T-helper 17 cell (primary cell): ENCODE measurements at regions not wholly inside any gene's neighbourhood (a gene's known extent, or its start where the extent isn't known, plus 50 kb on each side); places are given as distances from the start of the nearest gene placed in this dataset.
"Not testable (repeated sequence)": the region's sequence is repeated elsewhere in the genome, so short reads cannot be mapped to it uniquely, and the experiment has no call there.

Experiments
- ATAC-seq: fragments of 150-1000 bp; cut with Tn5 transposase; 2 replicates; pipeline ENCODE4 v1.10.0; 2021; ENCODE audit warnings: mild to moderate bottlenecking, moderate library complexity
- DNase-seq, 3 donors: peaks; one replicate each; pipeline versions ENCODE4 v3.0.0 to v3.0.0-alpha.2; 2020 to 2021
- H3K9me3 ChIP-seq: one replicate; pipeline ENCODE4 v1.7.0; 2013; ENCODE audit warnings: low read length, mild to moderate bottlenecking; ENCODE audit not compliant: control insufficient read depth, poor library complexity, severe bottlenecking
- H3K27ac Mint-ChIP-seq: one replicate; pipeline ENCODE4 v1.8.0; 2022; ENCODE audit warnings: mild to moderate bottlenecking, moderate library complexity, mixed read lengths
- H3K27me3 Mint-ChIP-seq: one replicate; pipeline ENCODE4 v1.8.0; 2022; ENCODE audit warnings: mixed read lengths
- H3K36me3 Mint-ChIP-seq: one replicate; pipeline ENCODE4 v1.8.0; 2022; ENCODE audit warnings: low read depth, mixed read lengths
- H3K4me1 Mint-ChIP-seq: one replicate; pipeline ENCODE4 v1.8.0; 2022; ENCODE audit warnings: mild to moderate bottlenecking, mixed read lengths
- H3K4me3 Mint-ChIP-seq: one replicate; pipeline ENCODE4 v1.8.0; 2022; ENCODE audit warnings: mild to moderate bottlenecking, moderate library complexity, mixed read lengths

GRCh38 chr10:61818251-61818650, 83.2 kb upstream of the ARID5B start:
- H3K27ac Mint-ChIP-seq, H3K27me3 Mint-ChIP-seq, H3K9me3 ChIP-seq, ATAC-seq, H3K4me3 Mint-ChIP-seq, H3K36me3 Mint-ChIP-seq, H3K4me1 Mint-ChIP-seq, DNase-seq: not testable (repeated sequence)

DNA sequence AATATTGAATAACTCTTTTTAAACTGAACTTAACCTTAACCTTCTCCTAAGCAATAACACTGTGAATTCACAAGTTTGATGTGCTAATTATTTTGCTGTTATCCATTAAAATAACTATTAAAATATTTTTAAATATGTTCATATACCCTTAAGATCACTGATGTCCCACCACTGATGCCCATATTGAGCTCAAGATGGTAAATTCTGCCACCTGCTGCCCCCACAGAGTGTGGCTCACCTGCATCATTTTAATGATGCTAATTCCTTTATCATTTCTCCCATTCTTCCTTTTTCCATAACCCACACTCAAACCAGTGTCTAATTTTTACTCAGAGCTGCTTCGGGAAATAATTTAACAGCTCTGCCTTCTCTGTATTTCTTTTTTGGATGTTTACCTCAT, 82.3 kb upstream of the ARID5B start:
- no peak overlapping the region for H3K4me3 Mint-ChIP-seq
- H3K9me3 ChIP-seq, result no peaks in the 10 kb centered on the region
- H3K4me1 Mint-ChIP-seq, result no peaks in the 10 kb centered on the region
- peaks cover 4% of the 10 kb centered on the region for H3K27me3 Mint-ChIP-seq
- no peak for ATAC-seq
- no peaks in the 10 kb centered on the region for H3K36me3 Mint-ChIP-seq
- no peak overlapping the region for H3K27ac Mint-ChIP-seq
- DNase-seq, result no peak

GRCh38 chr10:61821153-61821552, 80.3 kb upstream of the ARID5B start:
- Mint-ChIP-seq H3K4me1 (no peaks in the 10 kb centered on the region), H3K27me3 (peaks cover 8% of the 10 kb centered on the region), H3K27ac (no peak overlapping the region), H3K36me3 (no peaks in the 10 kb centered on the region), H3K4me3 (no peak overlapping the region)
- DNase-seq (no peak), ATAC-seq (no peak)
- H3K9me3 ChIP-seq, result no peaks in the 10 kb centered on the region

GRCh38 chr10:61821693-61822092, 79.8 kb upstream of the ARID5B start:
- H3K27me3 Mint-ChIP-seq, result peaks cover 9% of the 10 kb centered on the region
- no peaks in the 10 kb centered on the region for H3K9me3 ChIP-seq
- no peak for DNase-seq
- no peaks in the 10 kb centered on the region for H3K4me1 Mint-ChIP-seq
- H3K36me3 Mint-ChIP-seq, result no peaks in the 10 kb centered on the region
- no peak for ATAC-seq
- no peak overlapping the region for H3K4me3 Mint-ChIP-seq
- no peak overlapping the region for H3K27ac Mint-ChIP-seq

DNA sequence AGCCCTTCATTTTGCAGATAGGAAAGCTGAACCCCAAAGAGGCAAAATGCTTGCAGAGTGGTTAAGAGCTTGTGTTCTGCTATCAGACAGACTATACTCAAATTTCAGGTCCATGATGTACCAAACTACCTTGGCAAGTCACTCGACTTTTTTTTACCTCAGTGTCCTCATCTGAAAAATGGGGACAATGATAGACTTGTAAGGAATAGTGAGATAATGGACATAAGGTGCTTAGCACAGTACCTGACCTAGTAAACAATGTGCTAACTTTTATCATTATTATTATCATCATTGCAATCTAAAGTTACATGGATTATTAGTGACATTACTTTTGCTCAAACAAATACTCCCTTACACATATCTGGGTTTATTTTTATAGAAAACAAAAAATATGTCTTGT, 79.4 kb upstream of the ARID5B start:
- Mint-ChIP-seq H3K27ac (no peak overlapping the region), H3K4me1 (no peaks in the 10 kb centered on the region), H3K27me3 (peaks cover 9% of the 10 kb centered on the region), H3K4me3 (no peak overlapping the region), H3K36me3 (no peaks in the 10 kb centered on the region)
- no peaks in the 10 kb centered on the region for H3K9me3 ChIP-seq
- no peak for DNase-seq
- no peak for ATAC-seq

GRCh38 chr10:61822781-61823230, 78.7 kb upstream of the ARID5B start:
- H3K4me3 Mint-ChIP-seq, result no peak overlapping the region
- no peaks in the 10 kb centered on the region for H3K4me1 Mint-ChIP-seq
- H3K27me3 Mint-ChIP-seq, result peaks cover 9% of the 10 kb centered on the region
- H3K27ac Mint-ChIP-seq, result no peak overlapping the region
- ATAC-seq, result no peak
- H3K9me3 ChIP-seq, result no peaks in the 10 kb centered on the region
- no peaks in the 10 kb centered on the region for H3K36me3 Mint-ChIP-seq
- DNase-seq, result no peak

GRCh38 chr10:61825001-61825400, 76.5 kb upstream of the ARID5B start:
- no peaks in the 10 kb centered on the region for H3K9me3 ChIP-seq
- Mint-ChIP-seq H3K27ac (no peak overlapping the region), H3K4me1 (no peaks in the 10 kb centered on the region), H3K36me3 (no peaks in the 10 kb centered on the region), H3K27me3 (peaks cover 5% of the 10 kb centered on the region), H3K4me3 (no peak overlapping the region)
- DNase-seq (no peak), ATAC-seq (no peak)

GRCh38 chr10:61825628-61826027, 75.9 kb upstream of the ARID5B start:
- Mint-ChIP-seq H3K4me3 (no peak overlapping the region), H3K27ac (no peak overlapping the region), H3K36me3 (no peaks in the 10 kb centered on the region), H3K27me3 (peaks cover 5% of the 10 kb centered on the region), H3K4me1 (no peaks in the 10 kb centered on the region)
- H3K9me3 ChIP-seq, result no peaks in the 10 kb centered on the region
- ATAC-seq (no peak), DNase-seq (no peak)

- no peak overlapping the region for H3K27ac Mint-ChIP-seq
- no peaks in the 10 kb centered on the region for H3K36me3 Mint-ChIP-seq
- DNase-seq, result no peak
- H3K4me3 Mint-ChIP-seq, result no peak overlapping the region
- H3K27me3 Mint-ChIP-seq, result peaks cover 5% of the 10 kb centered on the region
- H3K4me1 Mint-ChIP-seq, result no peaks in the 10 kb centered on the region
- ATAC-seq, result no peak
- H3K9me3 ChIP-seq, result no peaks in the 10 kb centered on the region
Observed at GRCh38 chr10:61828034-61828433, 73.5 kb upstream of the ARID5B start.

GRCh38 chr10:61828788-61829187, 72.7 kb upstream of the ARID5B start:
- H3K4me1 Mint-ChIP-seq, result no peaks in the 10 kb centered on the region
- no peak overlapping the region for H3K27ac Mint-ChIP-seq
- H3K4me3 Mint-ChIP-seq, result no peak overlapping the region
- H3K9me3 ChIP-seq, result no peaks in the 10 kb centered on the region
- no peak for ATAC-seq
- no peak for DNase-seq
- H3K36me3 Mint-ChIP-seq, result no peaks in the 10 kb centered on the region
- peaks cover 5% of the 10 kb centered on the region for H3K27me3 Mint-ChIP-seq

DNA sequence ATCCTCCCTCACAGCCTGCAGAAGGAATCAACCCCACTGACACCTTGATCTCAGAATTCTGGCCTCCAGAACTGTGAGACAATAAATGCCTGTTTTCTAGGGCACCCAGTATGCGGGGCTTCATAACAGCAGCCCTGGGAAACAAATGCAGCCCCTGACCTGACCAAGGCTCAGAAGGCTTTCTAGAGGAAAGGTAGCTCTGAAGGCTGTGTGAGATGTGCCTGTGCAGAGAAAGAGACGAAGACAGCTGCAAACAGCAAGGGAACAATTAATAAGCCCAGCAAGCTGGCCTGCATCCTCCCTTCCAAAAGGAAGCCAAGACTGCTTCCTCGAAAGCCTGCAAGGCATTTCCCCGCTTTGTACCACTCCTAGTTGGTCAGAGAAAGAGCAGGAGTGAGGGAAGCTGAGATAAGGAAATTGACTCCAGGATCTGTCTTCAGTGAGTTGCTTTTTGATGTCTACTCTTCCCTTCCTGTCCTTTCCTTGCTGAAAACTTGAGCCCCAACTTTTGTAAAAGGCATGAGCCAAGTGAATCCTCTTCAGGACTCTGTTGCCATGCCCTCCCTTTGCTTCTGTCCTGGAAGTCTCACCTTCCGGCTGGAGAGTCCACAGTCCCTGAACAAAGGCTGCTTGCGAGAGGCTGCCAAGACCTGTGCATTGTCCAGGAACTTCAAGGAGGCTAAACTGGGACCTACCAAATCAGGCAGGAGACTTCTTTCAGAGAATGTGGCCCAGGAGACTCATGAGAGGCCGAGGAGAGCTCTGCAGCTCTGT, 71.2 kb upstream of the ARID5B start:
- no peaks in the 10 kb centered on the region for H3K36me3 Mint-ChIP-seq
- no peaks in the 10 kb centered on the region for H3K9me3 ChIP-seq
- ATAC-seq (no peak), DNase-seq (no peak)
- peaks cover 4% of the 10 kb centered on the region for H3K4me1 Mint-ChIP-seq
- H3K27me3 Mint-ChIP-seq, result peaks cover 10% of the 10 kb centered on the region
- H3K27ac Mint-ChIP-seq, result no peak overlapping the region
- no peak overlapping the region for H3K4me3 Mint-ChIP-seq

DNA sequence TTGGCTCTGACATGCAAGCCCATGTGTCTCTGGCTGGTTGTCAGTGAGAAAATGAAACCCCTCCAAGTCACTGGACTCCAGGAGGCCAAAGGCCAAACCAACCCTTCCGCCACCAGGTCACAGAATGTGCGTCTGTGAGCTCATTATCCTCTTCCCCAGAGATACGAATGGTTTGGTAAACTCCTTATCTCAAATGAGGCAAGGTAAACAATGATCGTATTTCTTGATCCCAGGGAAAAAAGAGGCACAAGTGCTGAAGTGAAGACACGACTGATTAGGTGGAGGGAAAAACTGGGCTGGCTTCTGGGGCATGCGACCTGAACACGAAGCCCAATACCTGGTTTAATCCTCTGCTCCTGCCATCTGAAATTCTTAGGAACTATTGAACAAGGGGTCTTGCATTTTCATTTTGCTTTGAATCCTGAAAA, 70.6 kb upstream of the ARID5B start:
- no peak overlapping the region for H3K27ac Mint-ChIP-seq

GRCh38 chr10:61832866-61833481, 68.5 kb upstream of the ARID5B start:
- H3K4me1 Mint-ChIP-seq, result peaks cover 4% of the 10 kb centered on the region
- H3K27ac Mint-ChIP-seq, result no peak overlapping the region
- no peak for DNase-seq
- H3K27me3 Mint-ChIP-seq, result peaks cover 6% of the 10 kb centered on the region
- ATAC-seq, result no peak
- H3K36me3 Mint-ChIP-seq, result no peaks in the 10 kb centered on the region
- H3K9me3 ChIP-seq, result no peaks in the 10 kb centered on the region
- H3K4me3 Mint-ChIP-seq, result no peak overlapping the region

More for the DNA sequence above, 70.6 kb upstream of the ARID5B start:
- ATAC-seq, result no peak
- Mint-ChIP-seq H3K36me3 (no peaks in the 10 kb centered on the region), H3K4me1 (peaks cover 4% of the 10 kb centered on the region), H3K27me3 (peaks cover 10% of the 10 kb centered on the region), H3K4me3 (no peak overlapping the region)
- H3K9me3 ChIP-seq, result no peaks in the 10 kb centered on the region
- DNase-seq, result no peak

- H3K27me3 Mint-ChIP-seq, result peaks cover 6% of the 10 kb centered on the region
Observed at GRCh38 chr10:61834519-61834918, 67.0 kb upstream of the ARID5B start.

More at GRCh38 chr10:61834519-61834918, 67.0 kb upstream of the ARID5B start:
- Mint-ChIP-seq H3K4me3 (no peak overlapping the region), H3K4me1 (peaks cover 4% of the 10 kb centered on the region), H3K36me3 (no peaks in the 10 kb centered on the region), H3K27ac (no peak overlapping the region)
- no peaks in the 10 kb centered on the region for H3K9me3 ChIP-seq
- ATAC-seq (no peak), DNase-seq (no peak)
